GM12878 (cell line): ENCODE measurements at regions not wholly inside any gene's neighbourhood (a gene's known extent, or its start where the extent isn't known, plus 50 kb on each side); places are given as distances from the start of the nearest gene placed in this dataset.

ENCODE experiments used
- ATF7 ChIP-seq: fragments of 450-650 bp; IDR thresholded peaks from 2 replicates; pipeline ENCODE4 v1.6.1; 2016; ENCODE audit warnings: low read depth, mild to moderate bottlenecking
- BACH1 ChIP-seq: fragments of 450-650 bp; IDR thresholded peaks from 2 replicates; pipeline ENCODE4 v1.6.1; 2017; ENCODE audit warnings: mild to moderate bottlenecking, borderline replicate concordance
- CBFB ChIP-seq: IDR thresholded peaks from 2 replicates; pipeline ENCODE4 v1.6.1; 2016; ENCODE audit warnings: antibody characterized with exemption, low read depth
- CEBPB ChIP-seq, 2 experiments: fragments of 150-350 bp in 1 of 2; IDR thresholded peaks; 2 replicates each; pipeline ENCODE4 v1.6.1; 2012 to 2014; ENCODE audit warnings: low read depth in 2 of 2, low read length in 2 of 2, borderline replicate concordance in 1 of 2, inconsistent platforms in 1 of 2
- CREM ChIP-seq: IDR thresholded peaks from 2 replicates; pipeline ENCODE4 v1.6.1; 2014; ENCODE audit warnings: antibody characterized with exemption, low read depth
- DPF2 ChIP-seq: fragments of 450-650 bp; IDR thresholded peaks from 2 replicates; pipeline ENCODE4 v1.6.1; 2017; ENCODE audit warnings: mild to moderate bottlenecking
- GATAD2B ChIP-seq: fragments of 450-650 bp; conservative IDR thresholded peaks from 2 replicates; pipeline ENCODE4 v1.6.1; 2017; ENCODE audit warnings: low read depth, mild to moderate bottlenecking, moderate library complexity
- MTA3 ChIP-seq: IDR thresholded peaks from 2 replicates; pipeline ENCODE4 v1.6.1; 2012; ENCODE audit warnings: low read length, inconsistent platforms, borderline replicate concordance
- RUNX3 ChIP-seq: IDR thresholded peaks from 2 replicates; pipeline ENCODE4 v1.6.1; 2012; ENCODE audit warnings: low read length, inconsistent platforms
- SIN3A ChIP-seq: IDR thresholded peaks from 2 replicates; pipeline ENCODE4 v1.6.1; 2012; ENCODE audit warnings: low read depth, low read length, improper control_type of control experiment
- SRF ChIP-seq, 2 experiments: IDR thresholded peaks; 2 replicates each; pipeline ENCODE4 v1.6.1; 2011; ENCODE audit warnings: low read depth in 2 of 2, low read length in 2 of 2, mild to moderate bottlenecking in 1 of 2, moderate library complexity in 1 of 2
- SUZ12 ChIP-seq: fragments of 200-600 bp; sonication (generic); IDR thresholded peaks from one replicate; pipeline ENCODE4 v1.6.1; 2018; ENCODE audit warnings: antibody characterized with exemption, mild to moderate bottlenecking; ENCODE audit not compliant: unreplicated experiment
- TCF7 ChIP-seq: IDR thresholded peaks from 2 replicates; pipeline ENCODE4 v1.6.1; 2014; ENCODE audit warnings: antibody characterized with exemption, borderline replicate concordance
- YBX1 ChIP-seq: fragments of 450-650 bp; IDR thresholded peaks from 2 replicates; pipeline ENCODE4 v1.6.1; 2016; ENCODE audit warnings: antibody characterized with exemption
- ZNF217 ChIP-seq: fragments of 450-650 bp; IDR thresholded peaks from 2 replicates; pipeline ENCODE4 v1.6.1; 2017; ENCODE audit warnings: antibody characterized with exemption, mild to moderate bottlenecking
- TF ChIP-seq, protein P1 (sequence below): fragments of 450-650 bp; IDR thresholded peaks from 2 replicates; pipeline ENCODE4 v1.6.1; 2017; ENCODE audit warnings: mild to moderate bottlenecking, low read depth, inconsistent platforms; ENCODE audit not compliant: poor library complexity, severe bottlenecking
- TF ChIP-seq, protein P2 (sequence below): IDR thresholded peaks from 2 replicates; pipeline ENCODE4 v1.6.1; 2012; ENCODE audit warnings: low read depth, low read length, improper control_type of control experiment
- TF ChIP-seq, protein P3 (sequence below): fragments of 450-650 bp; IDR thresholded peaks from 2 replicates; pipeline ENCODE4 v1.6.1; 2016; ENCODE audit warnings: mild to moderate bottlenecking, moderate library complexity, borderline replicate concordance
- TF ChIP-seq, protein P4 (sequence below): fragments of 450-650 bp; IDR thresholded peaks from 2 replicates; pipeline ENCODE4 v1.6.1; 2017; ENCODE audit warnings: mild to moderate bottlenecking, moderate library complexity

DNA sequence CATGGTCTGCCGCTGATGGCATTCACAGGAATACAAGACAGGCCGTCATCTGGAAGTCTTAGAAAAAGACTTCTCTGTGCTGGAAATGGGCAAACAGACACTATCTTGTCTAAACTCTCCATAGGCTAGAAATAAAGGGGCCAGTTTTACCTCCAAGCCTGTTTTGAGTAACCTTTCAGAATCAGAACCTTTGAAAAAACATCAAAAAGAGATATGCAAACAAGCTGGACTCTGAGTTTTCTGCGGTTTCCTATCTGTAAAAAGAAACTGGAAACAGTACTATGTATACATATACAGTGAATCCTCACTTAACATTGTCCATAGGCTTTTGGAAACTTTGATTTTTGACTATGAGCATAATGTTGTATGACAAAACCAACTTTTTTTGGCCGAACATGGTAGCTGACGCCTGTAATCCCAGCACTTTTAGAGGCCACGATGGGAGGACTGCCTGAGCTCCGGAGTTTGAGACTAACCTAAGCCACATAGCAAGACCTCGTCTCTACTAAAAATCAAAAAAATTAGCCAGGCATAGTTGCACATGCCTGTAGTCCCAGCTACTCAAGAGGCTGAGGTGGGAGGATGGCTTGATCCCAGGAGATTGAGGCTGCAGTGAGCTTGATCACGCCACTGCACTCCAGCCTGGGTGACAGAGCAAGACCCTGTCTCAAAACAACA lies 92.9 kb upstream of the MAX start (continued):
- TF ChIP-seq, protein P1, sequence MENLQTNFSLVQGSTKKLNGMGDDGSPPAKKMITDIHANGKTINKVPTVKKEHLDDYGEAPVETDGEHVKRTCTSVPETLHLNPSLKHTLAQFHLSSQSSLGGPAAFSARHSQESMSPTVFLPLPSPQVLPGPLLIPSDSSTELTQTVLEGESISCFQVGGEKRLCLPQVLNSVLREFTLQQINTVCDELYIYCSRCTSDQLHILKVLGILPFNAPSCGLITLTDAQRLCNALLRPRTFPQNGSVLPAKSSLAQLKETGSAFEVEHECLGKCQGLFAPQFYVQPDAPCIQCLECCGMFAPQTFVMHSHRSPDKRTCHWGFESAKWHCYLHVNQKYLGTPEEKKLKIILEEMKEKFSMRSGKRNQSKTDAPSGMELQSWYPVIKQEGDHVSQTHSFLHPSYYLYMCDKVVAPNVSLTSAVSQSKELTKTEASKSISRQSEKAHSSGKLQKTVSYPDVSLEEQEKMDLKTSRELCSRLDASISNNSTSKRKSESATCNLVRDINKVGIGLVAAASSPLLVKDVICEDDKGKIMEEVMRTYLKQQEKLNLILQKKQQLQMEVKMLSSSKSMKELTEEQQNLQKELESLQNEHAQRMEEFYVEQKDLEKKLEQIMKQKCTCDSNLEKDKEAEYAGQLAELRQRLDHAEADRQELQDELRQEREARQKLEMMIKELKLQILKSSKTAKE, result peak; percentile 55
- TF ChIP-seq SUZ12, result no peak
- TF ChIP-seq GATAD2B, result no peak
- TF ChIP-seq ATF7, result no peak
- TF ChIP-seq, protein P2, sequence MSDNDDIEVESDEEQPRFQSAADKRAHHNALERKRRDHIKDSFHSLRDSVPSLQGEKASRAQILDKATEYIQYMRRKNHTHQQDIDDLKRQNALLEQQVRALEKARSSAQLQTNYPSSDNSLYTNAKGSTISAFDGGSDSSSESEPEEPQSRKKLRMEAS, result no peak
- peak; percentile 89 for TF ChIP-seq CBFB
- TF ChIP-seq, protein P3, sequence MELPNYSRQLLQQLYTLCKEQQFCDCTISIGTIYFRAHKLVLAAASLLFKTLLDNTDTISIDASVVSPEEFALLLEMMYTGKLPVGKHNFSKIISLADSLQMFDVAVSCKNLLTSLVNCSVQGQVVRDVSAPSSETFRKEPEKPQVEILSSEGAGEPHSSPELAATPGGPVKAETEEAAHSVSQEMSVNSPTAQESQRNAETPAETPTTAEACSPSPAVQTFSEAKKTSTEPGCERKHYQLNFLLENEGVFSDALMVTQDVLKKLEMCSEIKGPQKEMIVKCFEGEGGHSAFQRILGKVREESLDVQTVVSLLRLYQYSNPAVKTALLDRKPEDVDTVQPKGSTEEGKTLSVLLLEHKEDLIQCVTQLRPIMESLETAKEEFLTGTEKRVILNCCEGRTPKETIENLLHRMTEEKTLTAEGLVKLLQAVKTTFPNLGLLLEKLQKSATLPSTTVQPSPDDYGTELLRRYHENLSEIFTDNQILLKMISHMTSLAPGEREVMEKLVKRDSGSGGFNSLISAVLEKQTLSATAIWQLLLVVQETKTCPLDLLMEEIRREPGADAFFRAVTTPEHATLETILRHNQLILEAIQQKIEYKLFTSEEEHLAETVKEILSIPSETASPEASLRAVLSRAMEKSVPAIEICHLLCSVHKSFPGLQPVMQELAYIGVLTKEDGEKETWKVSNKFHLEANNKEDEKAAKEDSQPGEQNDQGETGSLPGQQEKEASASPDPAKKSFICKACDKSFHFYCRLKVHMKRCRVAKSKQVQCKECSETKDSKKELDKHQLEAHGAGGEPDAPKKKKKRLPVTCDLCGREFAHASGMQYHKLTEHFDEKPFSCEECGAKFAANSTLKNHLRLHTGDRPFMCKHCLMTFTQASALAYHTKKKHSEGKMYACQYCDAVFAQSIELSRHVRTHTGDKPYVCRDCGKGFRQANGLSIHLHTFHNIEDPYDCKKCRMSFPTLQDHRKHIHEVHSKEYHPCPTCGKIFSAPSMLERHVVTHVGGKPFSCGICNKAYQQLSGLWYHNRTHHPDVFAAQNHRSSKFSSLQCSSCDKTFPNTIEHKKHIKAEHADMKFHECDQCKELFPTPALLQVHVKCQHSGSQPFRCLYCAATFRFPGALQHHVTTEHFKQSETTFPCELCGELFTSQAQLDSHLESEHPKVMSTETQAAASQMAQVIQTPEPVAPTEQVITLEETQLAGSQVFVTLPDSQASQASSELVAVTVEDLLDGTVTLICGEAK, result no peak
- TF ChIP-seq SRF (IDR thresholded peaks at IDR 0.05; ENCODE audit: low read depth in 2 of 2, low read length in 2 of 2), result 0 out of 4 replicates have a peak, but pooled peaks of 1 of the 2 experiments have one; percentile 43
- peak; percentile 88; the same call in 1 of the 2 replicates for TF ChIP-seq MTA3
- peak; percentile 90; the same call in 1 of the 2 replicates for TF ChIP-seq ZNF217
- TF ChIP-seq DPF2, result no peak
- TF ChIP-seq TCF7, result peak; percentile 91
- no peak for TF ChIP-seq CEBPB (IDR thresholded peaks at IDR 0.05; ENCODE audit: borderline replicate concordance in 1 of 2, low read depth in 2 of 2, low read length in 2 of 2)
- no peak for TF ChIP-seq BACH1
- peak; percentile 99 for TF ChIP-seq RUNX3
- TF ChIP-seq YBX1, result no peak
- TF ChIP-seq, protein P4, sequence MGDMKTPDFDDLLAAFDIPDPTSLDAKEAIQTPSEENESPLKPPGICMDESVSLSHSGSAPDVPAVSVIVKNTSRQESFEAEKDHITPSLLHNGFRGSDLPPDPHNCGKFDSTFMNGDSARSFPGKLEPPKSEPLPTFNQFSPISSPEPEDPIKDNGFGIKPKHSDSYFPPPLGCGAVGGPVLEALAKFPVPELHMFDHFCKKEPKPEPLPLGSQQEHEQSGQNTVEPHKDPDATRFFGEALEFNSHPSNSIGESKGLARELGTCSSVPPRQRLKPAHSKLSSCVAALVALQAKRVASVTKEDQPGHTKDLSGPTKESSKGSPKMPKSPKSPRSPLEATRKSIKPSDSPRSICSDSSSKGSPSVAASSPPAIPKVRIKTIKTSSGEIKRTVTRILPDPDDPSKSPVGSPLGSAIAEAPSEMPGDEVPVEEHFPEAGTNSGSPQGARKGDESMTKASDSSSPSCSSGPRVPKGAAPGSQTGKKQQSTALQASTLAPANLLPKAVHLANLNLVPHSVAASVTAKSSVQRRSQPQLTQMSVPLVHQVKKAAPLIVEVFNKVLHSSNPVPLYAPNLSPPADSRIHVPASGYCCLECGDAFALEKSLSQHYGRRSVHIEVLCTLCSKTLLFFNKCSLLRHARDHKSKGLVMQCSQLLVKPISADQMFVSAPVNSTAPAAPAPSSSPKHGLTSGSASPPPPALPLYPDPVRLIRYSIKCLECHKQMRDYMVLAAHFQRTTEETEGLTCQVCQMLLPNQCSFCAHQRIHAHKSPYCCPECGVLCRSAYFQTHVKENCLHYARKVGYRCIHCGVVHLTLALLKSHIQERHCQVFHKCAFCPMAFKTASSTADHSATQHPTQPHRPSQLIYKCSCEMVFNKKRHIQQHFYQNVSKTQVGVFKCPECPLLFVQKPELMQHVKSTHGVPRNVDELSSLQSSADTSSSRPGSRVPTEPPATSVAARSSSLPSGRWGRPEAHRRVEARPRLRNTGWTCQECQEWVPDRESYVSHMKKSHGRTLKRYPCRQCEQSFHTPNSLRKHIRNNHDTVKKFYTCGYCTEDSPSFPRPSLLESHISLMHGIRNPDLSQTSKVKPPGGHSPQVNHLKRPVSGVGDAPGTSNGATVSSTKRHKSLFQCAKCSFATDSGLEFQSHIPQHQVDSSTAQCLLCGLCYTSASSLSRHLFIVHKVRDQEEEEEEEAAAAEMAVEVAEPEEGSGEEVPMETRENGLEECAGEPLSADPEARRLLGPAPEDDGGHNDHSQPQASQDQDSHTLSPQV, result no peak
- TF ChIP-seq SIN3A, result no peak
- TF ChIP-seq CREM, result peak; percentile 81
